SK-N-SH (cell line): ENCODE measurements at regions not wholly inside any gene's neighbourhood (a gene's known extent, or its start where the extent isn't known, plus 50 kb on each side); places are given as distances from the start of the nearest gene placed in this dataset.

ENCODE experiments used
- CTCF ChIA-PET: fragments of 300-600, 350-600 bp; formaldehyde crosslinking; extraction: SDS; loops from one replicate; lab custom pipeline; 2021; lab: Yijun Ruan, JAX
- POLR2A ChIA-PET: fragments of 350-600 bp; sonication (Branson Sonifier 250); formaldehyde crosslinking; extraction: SDS; loops from one replicate; lab custom pipeline; 2020; ENCODE audit warnings: antibody characterized with exemption, inconsistent platforms; lab: Yijun Ruan, JAX
- DNase-seq: peaks from one replicate; pipeline ENCODE4 v3.0.0; 2012
- H2AFZ ChIP-seq: fragments of 200-600 bp; sonication (generic); 2 replicates; pipeline ENCODE4 v1.8.1; 2016; ENCODE audit warnings: antibody characterized with exemption, mild to moderate bottlenecking, low read depth
- H3F3A ChIP-seq: fragments of 200-600 bp; sonication (generic); replicated peaks from 2 replicates; pipeline ENCODE3; 2016; ENCODE audit warnings: antibody characterized with exemption, mild to moderate bottlenecking; ENCODE audit not compliant: insufficient read depth
- H3K27ac ChIP-seq, 2 experiments: fragments of 200-500 bp in 1 of 2; fragments of 200-600 bp in 1 of 2; sonication (Bioruptor generic) in 1 of 2; sonication (generic), shearing (Covaris generic) in 1 of 2; 2 replicates each; pipeline versions ENCODE4 v1.5.1 to v1.6.1; 2014 to 2016; ENCODE audit warnings: low read depth in 2 of 2, inconsistent platforms in 1 of 2, low read length in 1 of 2, mild to moderate bottlenecking in 1 of 2, mixed read lengths in 1 of 2
- H3K27me3 ChIP-seq: fragments of 200-600 bp; sonication (generic), shearing (Covaris generic); 2 replicates; pipeline ENCODE4 v1.6.1; 2016; ENCODE audit warnings: mixed run types; ENCODE audit not compliant: insufficient read depth
- H3K36me3 ChIP-seq, 2 experiments: fragments of 200-500 bp in 1 of 2; fragments of 200-600 bp in 1 of 2; sonication (Bioruptor generic) in 1 of 2; sonication (generic) in 1 of 2; replicated peaks in 1 of 2; 2 replicates each; pipeline versions ENCODE3 to v1.5.1; 2014 to 2016; ENCODE audit warnings: low read length in 1 of 2, mild to moderate bottlenecking in 1 of 2; ENCODE audit not compliant: insufficient read depth in 2 of 2, control insufficient read depth in 1 of 2
- H3K4me1 ChIP-seq, 2 experiments: fragments of 200-500 bp in 1 of 2; fragments of 200-600 bp in 1 of 2; sonication (Bioruptor generic) in 1 of 2; sonication (generic), shearing (Covaris generic) in 1 of 2; 2 replicates each; pipeline versions ENCODE4 v1.5.1 to v1.6.1; 2014 to 2016; ENCODE audit warnings: low read depth in 1 of 2, low read length in 1 of 2, mixed run types in 1 of 2; ENCODE audit not compliant: insufficient read depth in 2 of 2, control insufficient read depth in 1 of 2
- H3K4me2 ChIP-seq: fragments of 200-600 bp; sonication (generic), shearing (Covaris generic); 2 replicates; pipeline ENCODE4 v1.6.1; 2017; ENCODE audit warnings: mixed run types
- H3K4me3 ChIP-seq, 2 experiments: fragments of 200-500 bp in 1 of 2; fragments of 200-600 bp in 1 of 2; sonication (Bioruptor generic) in 1 of 2; sonication (generic), shearing (Covaris generic) in 1 of 2; 2 replicates each; pipeline versions ENCODE4 v1.5.1 to v1.8.1; 2014 to 2016; ENCODE audit warnings: low read depth in 2 of 2, inconsistent platforms in 1 of 2, low read length in 1 of 2, mild to moderate bottlenecking in 1 of 2, mixed read lengths in 1 of 2, moderate library complexity in 1 of 2
- H3K79me2 ChIP-seq: fragments of 200-600 bp; sonication (generic); 2 replicates; pipeline ENCODE4 v1.8.1; 2017; ENCODE audit warnings: mild to moderate bottlenecking; ENCODE audit not compliant: insufficient read depth
- H3K9ac ChIP-seq: fragments of 200-600 bp; sonication (generic); 2 replicates; pipeline ENCODE4 v1.6.1; 2017; ENCODE audit warnings: mixed run types
- H3K9me2 ChIP-seq: fragments of 200-600 bp; sonication (generic); 2 replicates; pipeline ENCODE4 v1.6.1; 2017; ENCODE audit warnings: mixed run types
- H3K9me3 ChIP-seq: fragments of 200-600 bp; sonication (generic); 2 replicates; pipeline ENCODE4 v1.6.1; 2017; ENCODE audit warnings: mixed run types, mild to moderate bottlenecking, moderate library complexity
- H4K20me1 ChIP-seq: fragments of 200-600 bp; sonication (generic); 2 replicates; pipeline ENCODE4 v1.6.1; 2017; ENCODE audit warnings: mild to moderate bottlenecking, mixed run types; ENCODE audit not compliant: insufficient read depth
- CHD2 ChIP-seq: fragments of 150-350 bp; IDR thresholded peaks from 2 replicates; pipeline ENCODE4 v1.6.1; 2018; ENCODE audit warnings: low read length; ENCODE audit not compliant: partially characterized antibody
- NFIC ChIP-seq: IDR thresholded peaks from 2 replicates; pipeline ENCODE4 v1.4.0; 2012; ENCODE audit warnings: borderline replicate concordance
- POLR2AphosphoS5 ChIP-seq: IDR thresholded peaks from 2 replicates; pipeline ENCODE4 v1.6.1; 2012; ENCODE audit warnings: low read depth, low read length
- RAD21 ChIP-seq: IDR thresholded peaks from 2 replicates; pipeline ENCODE4 v1.6.1; 2012; ENCODE audit warnings: mild to moderate bottlenecking, low read length
- TAF1 ChIP-seq: IDR thresholded peaks from 2 replicates; pipeline ENCODE4 v1.6.1; 2012; ENCODE audit warnings: low read depth, mild to moderate bottlenecking, low read length, moderate library complexity, borderline replicate concordance
- WGBS: methylation state at CpG from one replicate; pipeline ENCODE4 v1.1.6; 2017; ENCODE audit warnings: low lambda C conversion rate; 5-methylcytosine and 5-hydroxymethylcytosine counted together
- TF ChIP-seq, protein P1 (sequence below): fragments of 150-350 bp; IDR thresholded peaks from 2 replicates; pipeline ENCODE4 v1.6.1; 2017; ENCODE audit warnings: antibody characterized with exemption, low read length, low read depth, borderline replicate concordance
- TF ChIP-seq, protein P2 (sequence below): IDR thresholded peaks from 2 replicates; pipeline ENCODE4 v1.4.0; 2012; ENCODE audit warnings: low read depth, borderline replicate concordance
- TF ChIP-seq, protein P3 (sequence below): IDR thresholded peaks from 2 replicates; pipeline ENCODE4 v1.6.1; 2012; ENCODE audit warnings: mild to moderate bottlenecking, low read depth, low read length, moderate library complexity

DNA sequence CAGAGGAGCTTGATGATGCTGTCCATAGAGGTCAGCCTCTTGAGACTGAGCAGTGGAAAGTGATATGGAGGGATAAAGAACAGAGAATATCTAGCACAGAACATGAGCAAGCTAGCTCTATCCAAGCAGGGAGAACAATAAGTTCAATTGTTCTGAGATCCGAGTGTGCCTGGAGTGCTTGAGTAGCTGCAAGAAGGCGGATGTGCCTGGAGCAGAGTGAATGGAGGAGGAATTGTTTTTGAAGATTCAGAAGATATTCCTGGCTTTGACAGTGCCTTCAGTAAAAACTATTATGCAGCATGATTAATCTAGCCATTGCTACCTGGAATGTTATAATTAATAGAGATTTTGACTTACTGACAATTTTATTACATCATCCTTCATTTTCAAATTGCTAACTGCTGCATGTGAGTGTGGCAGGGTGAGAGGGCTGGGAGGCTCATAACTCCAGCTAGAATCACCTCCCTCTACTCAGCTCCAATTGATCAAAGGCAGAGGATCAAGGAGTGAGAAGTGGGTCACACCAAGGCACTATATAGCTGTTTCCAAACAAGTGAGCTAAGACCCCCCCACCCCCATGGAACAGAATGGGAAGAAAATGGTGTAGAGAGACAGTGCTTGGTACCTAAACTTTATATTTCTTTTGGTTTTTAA, 302.8 kb downstream of the ADRA2A start:
- WGBS = 27% methylated on average over 2 of the region's 2 CpGs
- no peak for DNase-seq
- no peaks in the 10 kb centered on the region for H3K79me2 ChIP-seq
- no peaks in the 10 kb centered on the region for H3K9me3 ChIP-seq
- no peak overlapping the region for H3K9ac ChIP-seq
- no peaks in the 10 kb centered on the region for H3K9me2 ChIP-seq
- no peaks in the 10 kb centered on the region for H3F3A ChIP-seq
- H3K27ac ChIP-seq = no peak overlapping the region
- no peak overlapping the region for H3K4me3 ChIP-seq
- ChIA-PET POLR2A (no interaction called here), CTCF (no interaction called here)
- H3K36me3 ChIP-seq = no peaks in the 10 kb centered on the region
- H3K4me2 ChIP-seq = no peak overlapping the region
- no peak for TF ChIP-seq CHD2
- TF ChIP-seq, protein P1, sequence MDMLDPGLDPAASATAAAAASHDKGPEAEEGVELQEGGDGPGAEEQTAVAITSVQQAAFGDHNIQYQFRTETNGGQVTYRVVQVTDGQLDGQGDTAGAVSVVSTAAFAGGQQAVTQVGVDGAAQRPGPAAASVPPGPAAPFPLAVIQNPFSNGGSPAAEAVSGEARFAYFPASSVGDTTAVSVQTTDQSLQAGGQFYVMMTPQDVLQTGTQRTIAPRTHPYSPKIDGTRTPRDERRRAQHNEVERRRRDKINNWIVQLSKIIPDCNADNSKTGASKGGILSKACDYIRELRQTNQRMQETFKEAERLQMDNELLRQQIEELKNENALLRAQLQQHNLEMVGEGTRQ = no peak
- no peak for TF ChIP-seq RAD21
- TF ChIP-seq POLR2AphosphoS5 = no peak
- no peak for TF ChIP-seq NFIC
- no peak for TF ChIP-seq TAF1
- TF ChIP-seq, protein P2, sequence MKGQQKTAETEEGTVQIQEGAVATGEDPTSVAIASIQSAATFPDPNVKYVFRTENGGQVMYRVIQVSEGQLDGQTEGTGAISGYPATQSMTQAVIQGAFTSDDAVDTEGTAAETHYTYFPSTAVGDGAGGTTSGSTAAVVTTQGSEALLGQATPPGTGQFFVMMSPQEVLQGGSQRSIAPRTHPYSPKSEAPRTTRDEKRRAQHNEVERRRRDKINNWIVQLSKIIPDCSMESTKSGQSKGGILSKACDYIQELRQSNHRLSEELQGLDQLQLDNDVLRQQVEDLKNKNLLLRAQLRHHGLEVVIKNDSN = no peak
- no peaks in the 10 kb centered on the region for H3K4me1 ChIP-seq
- H2AFZ ChIP-seq = no peak overlapping the region
- H4K20me1 ChIP-seq = no peaks in the 10 kb centered on the region
- H3K27me3 ChIP-seq = no peaks in the 10 kb centered on the region

DNA sequence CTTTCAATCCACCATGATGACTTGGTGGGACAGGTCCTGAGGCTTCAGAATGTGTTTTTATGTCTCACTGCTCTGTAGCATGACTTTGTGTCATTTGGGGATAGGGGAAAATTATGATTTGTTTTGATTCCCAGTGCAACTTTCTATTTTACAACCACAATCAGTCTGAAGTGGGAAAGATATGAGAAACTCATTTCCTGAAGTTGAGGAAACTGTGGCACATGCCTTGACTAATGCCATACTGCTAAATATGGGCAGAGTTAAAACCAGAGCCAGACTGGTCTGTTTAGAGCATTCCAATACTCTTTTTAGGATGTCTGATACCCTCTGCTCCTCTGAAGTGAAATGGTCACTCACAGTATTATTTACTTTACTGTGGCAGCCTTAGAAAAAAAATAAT, 307.7 kb downstream of the ADRA2A start:
- no peak for DNase-seq
- H3K4me2 ChIP-seq = no peak overlapping the region
- H2AFZ ChIP-seq = no peak overlapping the region
- H3K79me2 ChIP-seq = no peaks in the 10 kb centered on the region
- H3K9ac ChIP-seq = no peak overlapping the region
- H3K36me3 ChIP-seq = no peaks in the 10 kb centered on the region
- CTCF ChIA-PET = no interaction called here
- H4K20me1 ChIP-seq = no peaks in the 10 kb centered on the region
- TF ChIP-seq CHD2 = no peak
- TF ChIP-seq, protein P3, sequence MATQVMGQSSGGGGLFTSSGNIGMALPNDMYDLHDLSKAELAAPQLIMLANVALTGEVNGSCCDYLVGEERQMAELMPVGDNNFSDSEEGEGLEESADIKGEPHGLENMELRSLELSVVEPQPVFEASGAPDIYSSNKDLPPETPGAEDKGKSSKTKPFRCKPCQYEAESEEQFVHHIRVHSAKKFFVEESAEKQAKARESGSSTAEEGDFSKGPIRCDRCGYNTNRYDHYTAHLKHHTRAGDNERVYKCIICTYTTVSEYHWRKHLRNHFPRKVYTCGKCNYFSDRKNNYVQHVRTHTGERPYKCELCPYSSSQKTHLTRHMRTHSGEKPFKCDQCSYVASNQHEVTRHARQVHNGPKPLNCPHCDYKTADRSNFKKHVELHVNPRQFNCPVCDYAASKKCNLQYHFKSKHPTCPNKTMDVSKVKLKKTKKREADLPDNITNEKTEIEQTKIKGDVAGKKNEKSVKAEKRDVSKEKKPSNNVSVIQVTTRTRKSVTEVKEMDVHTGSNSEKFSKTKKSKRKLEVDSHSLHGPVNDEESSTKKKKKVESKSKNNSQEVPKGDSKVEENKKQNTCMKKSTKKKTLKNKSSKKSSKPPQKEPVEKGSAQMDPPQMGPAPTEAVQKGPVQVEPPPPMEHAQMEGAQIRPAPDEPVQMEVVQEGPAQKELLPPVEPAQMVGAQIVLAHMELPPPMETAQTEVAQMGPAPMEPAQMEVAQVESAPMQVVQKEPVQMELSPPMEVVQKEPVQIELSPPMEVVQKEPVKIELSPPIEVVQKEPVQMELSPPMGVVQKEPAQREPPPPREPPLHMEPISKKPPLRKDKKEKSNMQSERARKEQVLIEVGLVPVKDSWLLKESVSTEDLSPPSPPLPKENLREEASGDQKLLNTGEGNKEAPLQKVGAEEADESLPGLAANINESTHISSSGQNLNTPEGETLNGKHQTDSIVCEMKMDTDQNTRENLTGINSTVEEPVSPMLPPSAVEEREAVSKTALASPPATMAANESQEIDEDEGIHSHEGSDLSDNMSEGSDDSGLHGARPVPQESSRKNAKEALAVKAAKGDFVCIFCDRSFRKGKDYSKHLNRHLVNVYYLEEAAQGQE = no peak
- TF ChIP-seq, protein P1 = no peak
- TF ChIP-seq, all 33 proteins: peak for 0
- no peaks in the 10 kb centered on the region for H3K27me3 ChIP-seq
- no peaks in the 10 kb centered on the region for H3K9me2 ChIP-seq
- POLR2A ChIA-PET = no interaction called here
- H3K4me1 ChIP-seq = no peaks in the 10 kb centered on the region
- H3K27ac ChIP-seq = no peak overlapping the region
- H3F3A ChIP-seq = no peaks in the 10 kb centered on the region
- no peak overlapping the region for H3K4me3 ChIP-seq
- no peaks in the 10 kb centered on the region for H3K9me3 ChIP-seq
